ENCODE measurements at regions not wholly inside any gene's neighbourhood (a gene's known extent, or its start where the extent isn't known, plus 50 kb on each side); places are given as distances from the start of the nearest gene placed in this dataset.
"Not testable (repeated sequence)": the region's sequence is repeated elsewhere in the genome, so short reads cannot be mapped to it uniquely, and the experiment has no call there.

DNA sequence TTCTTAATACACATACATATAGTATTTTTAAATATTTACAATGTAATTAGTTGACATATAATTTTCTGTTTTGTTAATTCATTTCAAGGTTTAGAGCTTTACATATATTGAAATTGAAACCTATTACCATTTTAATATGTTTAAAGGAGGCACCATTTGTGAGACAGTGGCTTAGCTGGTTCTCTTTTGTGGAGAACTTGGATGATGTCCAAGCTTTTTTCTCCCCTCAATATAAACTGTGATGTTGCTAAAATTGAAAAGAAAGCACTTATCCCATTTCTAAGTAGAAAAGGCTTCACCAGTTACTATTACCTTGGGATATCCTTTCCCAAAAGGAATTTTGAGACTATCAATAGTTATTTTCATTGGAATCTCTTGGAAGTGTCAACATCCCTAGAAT, 707.2 kb downstream of the NTRK3 start (continued):
- no peak for TF ChIP-seq ZNF574 (CRISPR knock-in tag; IDR thresholded peaks at IDR 0.05)
- TF ChIP-seq ZBTB7B (CRISPR knock-in tag; IDR thresholded peaks at IDR 0.05), result no peak
- no peak for TF ChIP-seq RNF219 (CRISPR knock-in tag; IDR thresholded peaks at IDR 0.05)
- TF ChIP-seq SIN3B (IDR thresholded peaks at IDR 0.05; ENCODE audit: low read length), result no peak

GRCh38 chr15:87548590-87548989, 707.9 kb downstream of the NTRK3 start:
- H3K79me2 ChIP-seq (ENCODE audit: insufficient read depth, low read length); H3K4me1 ChIP-seq (ENCODE audit: insufficient read depth, low read length); H2AFZ ChIP-seq (ENCODE audit: low read length); H3K4me2 ChIP-seq (ENCODE audit: low read depth, low read length); in situ Hi-C loops (cut with HindIII; ENCODE audit: extremely low pct_ligation_motif_present, low pct_unique_long_range_greater_than_20kb); BruUV-seq (replicated peaks); H4K20me1 ChIP-seq (ENCODE audit: insufficient read depth, low read length); intact Hi-C loops (cut with micrococcal nuclease; ENCODE audit: unreplicated experiment); H3K9ac ChIP-seq (ENCODE audit: insufficient read depth, low read depth, low read length); FAIRE-seq; H3K4me3 ChIP-seq (replicated peaks in 1 of 3; ENCODE audit: insufficient read depth in 1 of 3, low read depth in 2 of 3, low read length in 3 of 3); H3K36me3 ChIP-seq (replicated peaks in 1 of 2; ENCODE audit: control insufficient read depth in 1 of 2, insufficient read depth in 2 of 2, low read length in 2 of 2); ATAC-seq; H3K27ac ChIP-seq (ENCODE audit: extremely low read length, insufficient read depth, low read length); DNase-seq (ENCODE audit: low spot score); CTCF ChIA-PET (ENCODE audit: low intra/inter-chr PET ratio, low total read pairs); POLR2A ChIA-PET; H3K27me3 ChIP-seq (ENCODE audit: control insufficient read depth in 1 of 2, insufficient read depth in 2 of 2, low read length in 2 of 2): not testable (repeated sequence)
- H3K9me3 ChIP-seq (ENCODE audit: low read length), result peaks cover 83% of the 10 kb centered on the region
- WGBS (ENCODE audit: low lambda C conversion rate), result 28% methylated on average over 14 of the region's 14 CpGs

Measured in HepG2 (cell line).